HepG2 (cell line): ENCODE measurements at regions not wholly inside any gene's neighbourhood (a gene's known extent, or its start where the extent isn't known, plus 50 kb on each side); places are given as distances from the start of the nearest gene placed in this dataset.

ENCODE experiments used
- JUND ChIP-seq: sonication (generic); formaldehyde crosslinking; IDR thresholded peaks from 2 replicates; pipeline ENCODE4 v1.8.0; 2022; ENCODE audit warnings: mild to moderate bottlenecking, missing genetic modification reagents
- NFYC ChIP-seq: IDR thresholded peaks from 2 replicates; pipeline ENCODE4 v1.6.1; 2016; ENCODE audit warnings: missing genetic modification reagents, missing compliant biosample characterization
- NR2F2 ChIP-seq: IDR thresholded peaks from 2 replicates; pipeline ENCODE4 v1.6.1; 2012; ENCODE audit warnings: low read depth, inconsistent platforms, borderline replicate concordance
- PAX8 ChIP-seq: sonication (generic); formaldehyde crosslinking; IDR thresholded peaks from 2 replicates; pipeline ENCODE4 v1.8.0; 2022; ENCODE audit warnings: mild to moderate bottlenecking, missing genetic modification reagents, borderline replicate concordance
- PLRG1 ChIP-seq: fragments of 450-650 bp; conservative IDR thresholded peaks from 2 replicates; pipeline ENCODE4 v1.6.1; 2016
- SOX13 ChIP-seq, 3 experiments: fragments of 450-650 bp in 1 of 3; sonication (generic) in 1 of 3; formaldehyde crosslinking in 1 of 3; IDR thresholded peaks in 2 of 3; conservative IDR thresholded peaks in 1 of 3; 2 replicates each; pipeline versions ENCODE4 v1.5.0 to v1.6.1; 2016 to 2020; ENCODE audit warnings: antibody characterized with exemption in 1 of 3, mild to moderate bottlenecking in 1 of 3, missing compliant biosample characterization in 1 of 3, missing genetic modification reagents in 1 of 3, moderate library complexity in 1 of 3
- SP4 ChIP-seq: sonication (generic); formaldehyde crosslinking; IDR thresholded peaks from 2 replicates; pipeline ENCODE4 v1.8.1; 2023; ENCODE audit warnings: mild to moderate bottlenecking, missing genetic modification reagents
- SSRP1 ChIP-seq: IDR thresholded peaks from 2 replicates; pipeline ENCODE4 v1.6.1; 2016; ENCODE audit warnings: control low read depth
- XBP1 ChIP-seq: sonication (generic); formaldehyde crosslinking; IDR thresholded peaks from 2 replicates; pipeline ENCODE4 v1.5.0; 2020; ENCODE audit warnings: missing genetic modification reagents
- YEATS2 ChIP-seq: sonication (generic); formaldehyde crosslinking; IDR thresholded peaks from 2 replicates; pipeline ENCODE4 v1.4.0; 2020; ENCODE audit warnings: missing genetic modification reagents, borderline replicate concordance
- ZBTB3 ChIP-seq: sonication (generic); formaldehyde crosslinking; IDR thresholded peaks from 2 replicates; pipeline ENCODE4 v1.4.0; 2020; ENCODE audit warnings: low read depth, mild to moderate bottlenecking, moderate library complexity, missing genetic modification reagents, borderline replicate concordance
- ZSCAN25 ChIP-seq: sonication (generic); formaldehyde crosslinking; IDR thresholded peaks from 2 replicates; pipeline ENCODE4 v1.8.0; 2022; ENCODE audit warnings: mild to moderate bottlenecking, missing genetic modification reagents
- ZSCAN9 ChIP-seq: IDR thresholded peaks from 2 replicates; pipeline ENCODE4 v1.6.1; 2016; ENCODE audit warnings: borderline replicate concordance
- TF ChIP-seq, protein P1 (sequence below): IDR thresholded peaks from 2 replicates; pipeline ENCODE4 v1.6.1; 2012; ENCODE audit warnings: low read length, improper control_type of control experiment

DNA sequence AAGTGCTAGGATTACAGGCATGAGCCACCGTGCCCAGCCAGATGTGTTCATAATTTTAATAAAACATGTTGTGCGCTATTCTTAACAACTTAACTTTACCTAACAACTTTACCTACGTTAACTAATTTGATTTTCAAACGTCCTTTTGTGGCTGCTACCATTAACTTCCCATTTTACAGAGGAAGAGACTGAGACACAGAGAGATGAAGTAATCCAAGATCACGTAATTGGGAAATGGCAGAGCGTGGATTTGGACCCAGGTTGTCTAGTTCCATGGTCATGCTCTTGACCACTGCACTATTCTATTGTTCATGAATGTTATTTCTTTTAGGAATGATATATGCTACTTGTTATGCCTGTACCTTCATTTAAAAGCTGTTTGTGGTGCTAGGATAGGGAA lies 80.3 kb upstream of the MTPN start (continued):
- TF ChIP-seq, protein P1, sequence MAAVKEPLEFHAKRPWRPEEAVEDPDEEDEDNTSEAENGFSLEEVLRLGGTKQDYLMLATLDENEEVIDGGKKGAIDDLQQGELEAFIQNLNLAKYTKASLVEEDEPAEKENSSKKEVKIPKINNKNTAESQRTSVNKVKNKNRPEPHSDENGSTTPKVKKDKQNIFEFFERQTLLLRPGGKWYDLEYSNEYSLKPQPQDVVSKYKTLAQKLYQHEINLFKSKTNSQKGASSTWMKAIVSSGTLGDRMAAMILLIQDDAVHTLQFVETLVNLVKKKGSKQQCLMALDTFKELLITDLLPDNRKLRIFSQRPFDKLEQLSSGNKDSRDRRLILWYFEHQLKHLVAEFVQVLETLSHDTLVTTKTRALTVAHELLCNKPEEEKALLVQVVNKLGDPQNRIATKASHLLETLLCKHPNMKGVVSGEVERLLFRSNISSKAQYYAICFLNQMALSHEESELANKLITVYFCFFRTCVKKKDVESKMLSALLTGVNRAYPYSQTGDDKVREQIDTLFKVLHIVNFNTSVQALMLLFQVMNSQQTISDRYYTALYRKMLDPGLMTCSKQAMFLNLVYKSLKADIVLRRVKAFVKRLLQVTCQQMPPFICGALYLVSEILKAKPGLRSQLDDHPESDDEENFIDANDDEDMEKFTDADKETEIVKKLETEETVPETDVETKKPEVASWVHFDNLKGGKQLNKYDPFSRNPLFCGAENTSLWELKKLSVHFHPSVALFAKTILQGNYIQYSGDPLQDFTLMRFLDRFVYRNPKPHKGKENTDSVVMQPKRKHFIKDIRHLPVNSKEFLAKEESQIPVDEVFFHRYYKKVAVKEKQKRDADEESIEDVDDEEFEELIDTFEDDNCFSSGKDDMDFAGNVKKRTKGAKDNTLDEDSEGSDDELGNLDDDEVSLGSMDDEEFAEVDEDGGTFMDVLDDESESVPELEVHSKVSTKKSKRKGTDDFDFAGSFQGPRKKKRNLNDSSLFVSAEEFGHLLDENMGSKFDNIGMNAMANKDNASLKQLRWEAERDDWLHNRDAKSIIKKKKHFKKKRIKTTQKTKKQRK, result no peak
- TF ChIP-seq PAX8, result no peak
- no peak for TF ChIP-seq XBP1 (CRISPR knock-in tag)
- no peak for TF ChIP-seq SP4 (CRISPR knock-in tag)
- no peak for TF ChIP-seq SOX13 (IDR thresholded peaks at IDR 0.05)
- no peak for TF ChIP-seq SOX13 (CRISPR knock-in tag; conservative IDR thresholded peaks at IDR 0.05 in 1 of 2, IDR thresholded peaks at IDR 0.05 in 1 of 2)
- no peak for TF ChIP-seq JUND (CRISPR knock-in tag)
- no peak for TF ChIP-seq NR2F2
- TF ChIP-seq NFYC, result no peak
- no peak for TF ChIP-seq ZBTB3 (CRISPR knock-in tag)
- TF ChIP-seq YEATS2, result no peak
- TF ChIP-seq PLRG1, result no peak
- TF ChIP-seq ZSCAN25 (CRISPR knock-in tag), result no peak
- no peak for TF ChIP-seq SSRP1 (CRISPR knock-in tag)
- TF ChIP-seq ZSCAN9, result no peak
